ENCODE measurements at regions not wholly inside any gene's neighbourhood (a gene's known extent, or its start where the extent isn't known, plus 50 kb on each side); places are given as distances from the start of the nearest gene placed in this dataset.

DNA sequence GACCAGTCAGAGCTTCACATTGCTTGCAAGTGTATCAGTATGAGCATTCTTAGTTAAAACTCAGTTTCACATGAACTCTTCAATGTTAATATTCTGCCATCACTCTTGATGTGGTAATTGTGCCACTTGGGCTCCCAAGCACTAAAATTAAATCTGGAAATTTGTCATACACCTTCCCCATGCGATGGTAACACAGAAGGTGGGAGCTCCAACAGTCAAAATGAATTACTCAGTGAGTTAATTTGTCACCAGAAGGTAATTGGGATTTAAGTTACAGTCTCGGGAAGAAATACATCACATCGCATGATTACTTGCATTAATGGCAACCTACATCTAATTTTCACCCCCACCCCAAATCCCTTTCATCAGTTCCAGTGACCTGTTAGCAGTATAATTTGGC is 376.5 kb upstream of the DAB1 start:
- TF ChIP-seq POLR2A (IDR thresholded peaks at IDR 0.05), result no peak
- TF ChIP-seq CTCF (IDR thresholded peaks at IDR 0.05), result no peak
